Osteoblast (primary cell): ENCODE measurements at regions not wholly inside any gene's neighbourhood (a gene's known extent, or its start where the extent isn't known, plus 50 kb on each side); places are given as distances from the start of the nearest gene placed in this dataset.
"Not testable (repeated sequence)": the region's sequence is repeated elsewhere in the genome, so short reads cannot be mapped to it uniquely, and the experiment has no call there.

Experiments
- DNase-seq: peaks from one replicate; pipeline ENCODE4 v3.0.0; 2011; ENCODE audit warnings: low spot score, mixed read lengths; ENCODE audit not compliant: insufficient read length; ENCODE audit errors: missing footprints
- H2AFZ ChIP-seq: 2 replicates; pipeline ENCODE4 v1.6.0; 2011; ENCODE audit warnings: mild to moderate bottlenecking, low read length
- H3K27ac ChIP-seq: 2 replicates; pipeline ENCODE4 v1.5.1; 2011; ENCODE audit warnings: mild to moderate bottlenecking, low read depth, low read length, moderate library complexity
- H3K27me3 ChIP-seq: 2 replicates; pipeline ENCODE4 v1.6.0; 2012; ENCODE audit warnings: mild to moderate bottlenecking, control low read depth, inconsistent platforms, low read length, moderate library complexity; ENCODE audit not compliant: insufficient read depth
- H3K36me3 ChIP-seq: 2 replicates; pipeline ENCODE4 v1.5.1; 2011; ENCODE audit warnings: mild to moderate bottlenecking, low read length, control low read depth, moderate library complexity; ENCODE audit not compliant: insufficient read depth
- H3K4me1 ChIP-seq: 2 replicates; pipeline ENCODE4 v1.5.1; 2011; ENCODE audit warnings: mild to moderate bottlenecking, low read length, control low read depth, moderate library complexity; ENCODE audit not compliant: insufficient read depth
- H3K4me2 ChIP-seq: 2 replicates; pipeline ENCODE4 v1.6.0; 2011; ENCODE audit warnings: mild to moderate bottlenecking, low read length; ENCODE audit not compliant: insufficient read depth
- H3K4me3 ChIP-seq: fragments of 200-600 bp; sonication (generic); 3 replicates; pipeline ENCODE4 v1.5.1; 2012; ENCODE audit warnings: mild to moderate bottlenecking, low read length, inconsistent platforms; ENCODE audit not compliant: insufficient read depth
- H3K79me2 ChIP-seq: 2 replicates; pipeline ENCODE4 v1.6.0; 2012; ENCODE audit warnings: mild to moderate bottlenecking, low read length, control low read depth, inconsistent platforms; ENCODE audit not compliant: insufficient read depth
- H3K9me3 ChIP-seq: 2 replicates; pipeline ENCODE4 v1.5.1; 2011; ENCODE audit warnings: low read depth, low read length, control low read depth
- H4K20me1 ChIP-seq: 2 replicates; pipeline ENCODE4 v1.6.0; 2012; ENCODE audit warnings: mild to moderate bottlenecking, low read length, control low read depth; ENCODE audit not compliant: insufficient read depth
- TF ChIP-seq, protein P1 (sequence below): IDR thresholded peaks from 2 replicates; pipeline ENCODE4 v1.5.1; 2011; ENCODE audit warnings: mild to moderate bottlenecking, low read depth, low read length, moderate library complexity; ENCODE audit errors: extremely low read depth

GRCh38 chr12:119931402-119931801, 54.3 kb upstream of the CIT start:
- Histone ChIP-seq H3K9me3 (no peaks in the 10 kb centered on the region), H3K4me2 (no peak overlapping the region), H3K4me3 (no peak overlapping the region), H3K27me3 (peaks cover 11% of the 10 kb centered on the region), H3K4me1 (no peaks in the 10 kb centered on the region), H3K36me3 (no peaks in the 10 kb centered on the region), H2AFZ (no peak overlapping the region), H3K27ac (no peak overlapping the region), H4K20me1 (no peaks in the 10 kb centered on the region), H3K79me2 (no peaks in the 10 kb centered on the region)
- TF ChIP-seq, protein P1, sequence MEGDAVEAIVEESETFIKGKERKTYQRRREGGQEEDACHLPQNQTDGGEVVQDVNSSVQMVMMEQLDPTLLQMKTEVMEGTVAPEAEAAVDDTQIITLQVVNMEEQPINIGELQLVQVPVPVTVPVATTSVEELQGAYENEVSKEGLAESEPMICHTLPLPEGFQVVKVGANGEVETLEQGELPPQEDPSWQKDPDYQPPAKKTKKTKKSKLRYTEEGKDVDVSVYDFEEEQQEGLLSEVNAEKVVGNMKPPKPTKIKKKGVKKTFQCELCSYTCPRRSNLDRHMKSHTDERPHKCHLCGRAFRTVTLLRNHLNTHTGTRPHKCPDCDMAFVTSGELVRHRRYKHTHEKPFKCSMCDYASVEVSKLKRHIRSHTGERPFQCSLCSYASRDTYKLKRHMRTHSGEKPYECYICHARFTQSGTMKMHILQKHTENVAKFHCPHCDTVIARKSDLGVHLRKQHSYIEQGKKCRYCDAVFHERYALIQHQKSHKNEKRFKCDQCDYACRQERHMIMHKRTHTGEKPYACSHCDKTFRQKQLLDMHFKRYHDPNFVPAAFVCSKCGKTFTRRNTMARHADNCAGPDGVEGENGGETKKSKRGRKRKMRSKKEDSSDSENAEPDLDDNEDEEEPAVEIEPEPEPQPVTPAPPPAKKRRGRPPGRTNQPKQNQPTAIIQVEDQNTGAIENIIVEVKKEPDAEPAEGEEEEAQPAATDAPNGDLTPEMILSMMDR: no peak
- DNase-seq: no peak

GRCh38 chr12:119932921-119933320, 55.8 kb upstream of the CIT start:
- Histone ChIP-seq H3K9me3 (no peaks in the 10 kb centered on the region), H3K27ac (no peak overlapping the region), H3K79me2 (no peaks in the 10 kb centered on the region), H3K4me1 (no peaks in the 10 kb centered on the region), H2AFZ (no peak overlapping the region), H3K4me2 (no peak overlapping the region), H3K27me3 (peaks cover 11% of the 10 kb centered on the region), H4K20me1 (no peaks in the 10 kb centered on the region), H3K4me3 (no peak overlapping the region), H3K36me3 (no peaks in the 10 kb centered on the region)
- TF ChIP-seq, protein P1: no peak
- peak; percentile 58 for DNase-seq

DNA sequence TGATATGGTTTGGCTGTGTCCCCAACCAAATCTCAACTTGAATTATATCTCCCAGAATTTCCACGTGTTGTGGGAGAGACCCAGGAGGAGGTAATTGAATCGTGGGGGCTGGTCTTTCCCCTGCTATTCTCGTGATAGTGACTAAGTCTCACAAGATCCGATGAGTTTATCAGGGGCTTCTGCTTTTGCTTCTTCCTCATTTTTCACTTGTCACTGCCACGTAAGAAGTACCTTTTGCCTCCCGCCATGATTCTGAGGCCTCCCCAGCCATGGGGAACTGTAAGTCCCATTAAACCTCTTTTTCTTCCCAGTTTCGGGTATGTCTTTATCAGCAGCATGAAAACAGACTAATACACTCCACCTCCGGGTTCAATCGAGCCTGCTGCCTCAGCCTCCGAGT, 54.3 kb upstream of the BICDL1 start:
- not testable (repeated sequence) for H4K20me1 ChIP-seq, H3K27ac ChIP-seq, DNase-seq, H3K4me3 ChIP-seq, H3K4me2 ChIP-seq, H2AFZ ChIP-seq, H3K4me1 ChIP-seq, H3K9me3 ChIP-seq, H3K36me3 ChIP-seq, H3K79me2 ChIP-seq
- peaks cover 11% of the 10 kb centered on the region for H3K27me3 ChIP-seq

- no peaks in the 10 kb centered on the region for H4K20me1 ChIP-seq
- H3K4me2 ChIP-seq: no peak overlapping the region
- no peak overlapping the region for H2AFZ ChIP-seq
- peaks cover 4% of the 10 kb centered on the region for H3K4me1 ChIP-seq
- H3K36me3 ChIP-seq: no peaks in the 10 kb centered on the region
- H3K27me3 ChIP-seq: no peaks in the 10 kb centered on the region
- DNase-seq: peak; percentile 34
- no peak overlapping the region for H3K27ac ChIP-seq
- no peak overlapping the region for H3K4me3 ChIP-seq
- TF ChIP-seq, protein P1: no peak
- H3K9me3 ChIP-seq: no peaks in the 10 kb centered on the region
- H3K79me2 ChIP-seq: no peaks in the 10 kb centered on the region
These were observed 52.2 kb upstream of the BICDL1 start for GRCh38 chr12:119936705-119937311.
